Caco-2 (cell line): ENCODE measurements at regions not wholly inside any gene's neighbourhood (a gene's known extent, or its start where the extent isn't known, plus 50 kb on each side); places are given as distances from the start of the nearest gene placed in this dataset.

Source experiments
- BruUV-seq: library from RNA; stranded (reverse); fragments of 400-500 nt; replicated peaks from 2 replicates; lab custom pipeline; 2021; lab: Mats Ljungman, UMichigan
- CTCF ChIA-PET: fragments of 300-600 bp; sonication (Branson Sonifier 250); formaldehyde crosslinking; loops from one replicate; lab custom pipeline; 2022; ENCODE audit warnings: antibody characterized with exemption; lab: Charles Lee
- POLR2A ChIA-PET: fragments of 300-600 bp; sonication (Branson Sonifier 250); formaldehyde crosslinking; loops from one replicate; lab custom pipeline; 2022; ENCODE audit warnings: antibody characterized with exemption; lab: Charles Lee
- DNase-seq, 2 experiments: peaks; one replicate each; pipeline versions ENCODE4 v3.0.0 to v3.0.0-alpha.2; 2020 to 2022
- H3K27me3 ChIP-seq: replicated peaks from 2 replicates; pipeline ENCODE4 v1.6.0; 2011; ENCODE audit warnings: low read length; ENCODE audit not compliant: control insufficient read depth, insufficient read depth
- H3K36me3 ChIP-seq: 2 replicates; pipeline ENCODE4 v1.5.1; 2011; ENCODE audit warnings: low read length; ENCODE audit not compliant: control insufficient read depth, insufficient read depth
- H3K4me1 ChIP-seq: fragments of 250-450 bp; sonication (Bioruptor Pico); 2 replicates; pipeline ENCODE4 v1.5.1; 2020; ENCODE audit warnings: mild to moderate bottlenecking
- H3K4me3 ChIP-seq: 2 replicates; pipeline ENCODE4 v1.5.1; 2011; ENCODE audit warnings: low read depth, mild to moderate bottlenecking, control low read depth, low read length
- H3K9me3 ChIP-seq: fragments of 250-450 bp; sonication (Bioruptor Pico); 2 replicates; pipeline ENCODE4 v1.5.1; 2020; ENCODE audit warnings: mild to moderate bottlenecking, moderate library complexity
- H3K27ac Mint-ChIP-seq: one replicate; pipeline ENCODE4 v1.8.0; 2022; ENCODE audit warnings: mixed read lengths; ENCODE audit not compliant: unreplicated experiment
- H3K27me3 Mint-ChIP-seq: one replicate; pipeline ENCODE4 v1.8.0; 2022; ENCODE audit warnings: mixed read lengths; ENCODE audit not compliant: insufficient read depth, unreplicated experiment
- H3K36me3 Mint-ChIP-seq: one replicate; pipeline ENCODE4 v1.8.0; 2022; ENCODE audit warnings: mild to moderate bottlenecking, mixed read lengths; ENCODE audit not compliant: insufficient read depth, unreplicated experiment
- H3K4me1 Mint-ChIP-seq: one replicate; pipeline ENCODE4 v1.8.0; 2022; ENCODE audit warnings: low read depth, mixed read lengths; ENCODE audit not compliant: unreplicated experiment
- H3K4me3 Mint-ChIP-seq: one replicate; pipeline ENCODE4 v1.8.0; 2022; ENCODE audit warnings: mild to moderate bottlenecking, moderate library complexity, mixed read lengths; ENCODE audit not compliant: unreplicated experiment
- H3K9me3 Mint-ChIP-seq: one replicate; pipeline ENCODE4 v1.8.0; 2022; ENCODE audit warnings: mixed read lengths; ENCODE audit not compliant: unreplicated experiment
- intact Hi-C: fragments of 100-400 bp; cut with micrococcal nuclease; formaldehyde crosslinking; loops from one replicate; pipeline ENCODE4 v1.10.0; 2022; ENCODE audit not compliant: unreplicated experiment
- TF ChIP-seq, protein P1 (sequence below), 2 experiments: fragments of 200-600 bp in 1 of 2; IDR thresholded peaks; 1 replicate in 1 of 2; 2 replicates in 1 of 2; pipeline versions ENCODE4 v1.5.1 to v1.8.0; 2011 to 2022; ENCODE audit warnings: antibody characterized with exemption in 1 of 2, control low read depth in 1 of 2, inconsistent platforms in 1 of 2, low read depth in 1 of 2, low read length in 1 of 2, mild to moderate bottlenecking in 1 of 2, moderate library complexity in 1 of 2; ENCODE audit not compliant: insufficient read depth in 1 of 2, severe bottlenecking in 1 of 2, unreplicated experiment in 1 of 2

DNA sequence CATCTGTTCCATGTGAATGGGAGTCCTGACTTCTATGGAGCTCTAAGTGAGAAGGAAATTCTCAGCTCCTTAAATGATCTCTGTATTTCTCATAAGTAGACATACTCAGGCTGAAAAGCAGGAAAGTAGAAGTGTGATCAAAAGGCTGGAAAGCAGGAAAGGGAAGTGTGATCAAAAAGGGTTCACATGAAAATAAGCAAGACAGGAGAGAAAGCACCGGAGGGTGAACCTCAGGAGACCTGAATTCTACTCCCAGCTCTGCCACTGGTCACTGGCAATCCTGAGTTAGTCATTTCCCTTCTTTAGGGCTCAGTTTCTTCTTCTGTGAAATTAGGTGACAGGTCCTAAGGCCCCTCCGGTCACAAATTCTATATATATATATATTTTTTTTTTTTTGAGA lies 55.5 kb upstream of the TRERF1 start:
- Histone ChIP-seq H3K27me3 (no peaks in the 10 kb centered on the region), H3K4me1 (no peaks in the 10 kb centered on the region), H3K36me3 (no peaks in the 10 kb centered on the region), H3K9me3 (no peaks in the 10 kb centered on the region), H3K4me3 (no peak overlapping the region)
- no peak overlapping the region for H3K27ac Mint-ChIP-seq
- no peak overlapping the region for H3K4me3 Mint-ChIP-seq
- ChIA-PET POLR2A (no interaction called here), CTCF (no interaction called here)
- no peaks in the 10 kb centered on the region for H3K4me1 Mint-ChIP-seq
- TF ChIP-seq, protein P1, sequence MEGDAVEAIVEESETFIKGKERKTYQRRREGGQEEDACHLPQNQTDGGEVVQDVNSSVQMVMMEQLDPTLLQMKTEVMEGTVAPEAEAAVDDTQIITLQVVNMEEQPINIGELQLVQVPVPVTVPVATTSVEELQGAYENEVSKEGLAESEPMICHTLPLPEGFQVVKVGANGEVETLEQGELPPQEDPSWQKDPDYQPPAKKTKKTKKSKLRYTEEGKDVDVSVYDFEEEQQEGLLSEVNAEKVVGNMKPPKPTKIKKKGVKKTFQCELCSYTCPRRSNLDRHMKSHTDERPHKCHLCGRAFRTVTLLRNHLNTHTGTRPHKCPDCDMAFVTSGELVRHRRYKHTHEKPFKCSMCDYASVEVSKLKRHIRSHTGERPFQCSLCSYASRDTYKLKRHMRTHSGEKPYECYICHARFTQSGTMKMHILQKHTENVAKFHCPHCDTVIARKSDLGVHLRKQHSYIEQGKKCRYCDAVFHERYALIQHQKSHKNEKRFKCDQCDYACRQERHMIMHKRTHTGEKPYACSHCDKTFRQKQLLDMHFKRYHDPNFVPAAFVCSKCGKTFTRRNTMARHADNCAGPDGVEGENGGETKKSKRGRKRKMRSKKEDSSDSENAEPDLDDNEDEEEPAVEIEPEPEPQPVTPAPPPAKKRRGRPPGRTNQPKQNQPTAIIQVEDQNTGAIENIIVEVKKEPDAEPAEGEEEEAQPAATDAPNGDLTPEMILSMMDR (IDR thresholded peaks at IDR 0.05; ENCODE audit: insufficient read depth in 1 of 2, low read depth in 1 of 2, low read length in 1 of 2, severe bottlenecking in 1 of 2, unreplicated experiment in 1 of 2) = no peak
- BruUV-seq = no TSS peak
- no peaks in the 10 kb centered on the region for H3K36me3 Mint-ChIP-seq
- no peak for DNase-seq
- intact Hi-C loops = no loop called here
- no peaks in the 10 kb centered on the region for H3K9me3 Mint-ChIP-seq
- H3K27me3 Mint-ChIP-seq = no peaks in the 10 kb centered on the region

DNA sequence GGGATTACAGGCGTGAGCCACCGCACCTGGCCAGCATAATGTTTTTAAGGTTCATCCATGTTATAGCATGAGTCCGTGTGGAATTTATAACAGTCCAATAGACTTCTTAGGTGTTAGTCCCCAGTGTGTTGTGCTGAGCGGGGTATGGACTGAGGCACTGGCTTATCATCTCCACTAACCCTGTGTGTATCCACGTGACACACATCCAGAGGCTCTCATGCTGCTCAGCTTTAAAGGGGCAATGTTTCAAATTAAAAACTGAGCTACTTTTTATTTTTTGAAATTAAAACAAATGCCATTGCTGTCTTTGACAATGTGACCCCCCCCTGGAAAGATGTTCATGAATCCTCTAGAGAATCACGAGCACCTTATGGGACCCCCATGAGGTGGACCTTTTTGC lies 54.3 kb upstream of the TRERF1 start:
- H3K4me1 Mint-ChIP-seq = no peaks in the 10 kb centered on the region
- ChIA-PET CTCF (no interaction called here), POLR2A (interaction anchor here (0.6 kb wide), 1 partner anchor 44 kb away, joined by 6 read pairs; no protein-coding TSS in a partner anchor)
- no peak for DNase-seq
- no peak overlapping the region for H3K27ac Mint-ChIP-seq
- no peaks in the 10 kb centered on the region for H3K36me3 ChIP-seq
- BruUV-seq = no TSS peak
- intact Hi-C loops = no loop called here
- no peaks in the 10 kb centered on the region for H3K9me3 ChIP-seq
- no peaks in the 10 kb centered on the region for H3K9me3 Mint-ChIP-seq
- H3K4me3 Mint-ChIP-seq = no peak overlapping the region
- no peaks in the 10 kb centered on the region for H3K27me3 ChIP-seq
- H3K4me3 ChIP-seq = no peak overlapping the region
- no peaks in the 10 kb centered on the region for H3K36me3 Mint-ChIP-seq
- H3K4me1 ChIP-seq = no peaks in the 10 kb centered on the region
- TF ChIP-seq, protein P1 (IDR thresholded peaks at IDR 0.05; ENCODE audit: insufficient read depth in 1 of 2, low read depth in 1 of 2, low read length in 1 of 2, severe bottlenecking in 1 of 2, unreplicated experiment in 1 of 2) = no peak
- H3K27me3 Mint-ChIP-seq = peaks cover 4% of the 10 kb centered on the region

DNA sequence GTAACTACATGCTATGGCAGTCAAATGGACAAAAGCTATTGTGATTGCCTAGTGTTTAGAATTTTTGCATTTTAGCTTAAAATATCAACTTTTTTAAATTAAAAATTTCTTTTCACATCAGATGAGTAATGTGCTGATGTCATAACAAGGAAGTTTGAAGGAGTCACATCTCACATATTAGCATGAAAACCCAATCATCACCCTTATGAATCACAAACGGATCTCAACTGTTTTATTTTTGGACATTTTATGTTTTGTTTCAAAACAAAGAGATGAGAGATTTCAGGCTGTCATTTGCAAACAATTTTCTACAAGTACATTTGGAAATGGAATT lies 53.6 kb upstream of the TRERF1 start:
- H3K36me3 Mint-ChIP-seq = no peaks in the 10 kb centered on the region
- no peak overlapping the region for H3K4me3 Mint-ChIP-seq
- no peak overlapping the region for H3K27ac Mint-ChIP-seq
- no peaks in the 10 kb centered on the region for H3K9me3 Mint-ChIP-seq
- ChIA-PET POLR2A (no interaction called here), CTCF (no interaction called here)
- TF ChIP-seq, protein P1 (IDR thresholded peaks at IDR 0.05; ENCODE audit: insufficient read depth in 1 of 2, low read depth in 1 of 2, low read length in 1 of 2, severe bottlenecking in 1 of 2, unreplicated experiment in 1 of 2) = no peak
- no peak overlapping the region for H3K4me3 ChIP-seq
- H3K4me1 Mint-ChIP-seq = no peaks in the 10 kb centered on the region
- no peak for DNase-seq
- H3K4me1 ChIP-seq = no peaks in the 10 kb centered on the region
- peaks cover 9% of the 10 kb centered on the region for H3K27me3 Mint-ChIP-seq
- H3K9me3 ChIP-seq = no peaks in the 10 kb centered on the region
- BruUV-seq = no TSS peak
- H3K36me3 ChIP-seq = no peaks in the 10 kb centered on the region
- H3K27me3 ChIP-seq = no peaks in the 10 kb centered on the region
- intact Hi-C loops = no loop called here
